HEK293 (cell line): ENCODE measurements at regions not wholly inside any gene's neighbourhood (a gene's known extent, or its start where the extent isn't known, plus 50 kb on each side); places are given as distances from the start of the nearest gene placed in this dataset.

Experiments
- CTCF ChIP-seq: fragments of 450-650 bp; formaldehyde crosslinking; IDR thresholded peaks from 2 replicates; pipeline ENCODE4 v1.5.1; 2016; ENCODE audit warnings: missing biosample characterization, missing genetic modification characterization
- ZBTB20 ChIP-seq: fragments of 450-650 bp; formaldehyde crosslinking; IDR thresholded peaks from 2 replicates; pipeline ENCODE4 v1.5.1; 2016; ENCODE audit warnings: missing biosample characterization, missing genetic modification characterization
- ZNF274 ChIP-seq, 2 experiments: fragments of 200-500 bp in 1 of 2; fragments of 450-650 bp in 1 of 2; sonication (Bioruptor generic) in 1 of 2; formaldehyde crosslinking in 1 of 2; IDR thresholded peaks; 2 replicates each; pipeline versions ENCODE4 v1.5.1 to v1.6.1; 2014 to 2016; ENCODE audit warnings: borderline replicate concordance in 1 of 2, inconsistent platforms in 1 of 2, low read length in 1 of 2, missing biosample characterization in 1 of 2, missing genetic modification characterization in 1 of 2
- ZNF280D ChIP-seq: fragments of 450-650 bp; formaldehyde crosslinking; IDR thresholded peaks from 2 replicates; pipeline ENCODE4 v1.5.1; 2016; ENCODE audit warnings: missing biosample characterization, missing genetic modification characterization
- ZNF398 ChIP-seq: fragments of 450-650 bp; formaldehyde crosslinking; IDR thresholded peaks from 2 replicates; pipeline ENCODE4 v1.5.1; 2017; ENCODE audit warnings: missing biosample characterization, missing genetic modification characterization
- ZNF561 ChIP-seq: fragments of 450-650 bp; IDR thresholded peaks from 2 replicates; pipeline ENCODE4 v1.5.1; 2018; ENCODE audit warnings: missing biosample characterization, missing genetic modification characterization, borderline replicate concordance
- ZNF747 ChIP-seq: fragments of 450-650 bp; formaldehyde crosslinking; IDR thresholded peaks from 2 replicates; pipeline ENCODE4 v1.5.1; 2016; ENCODE audit warnings: missing biosample characterization, missing genetic modification characterization
- ZNF776 ChIP-seq: fragments of 450-650 bp; formaldehyde crosslinking; IDR thresholded peaks from 2 replicates; pipeline ENCODE4 v1.5.0; 2017; ENCODE audit warnings: missing biosample characterization, missing genetic modification characterization, borderline replicate concordance

DNA sequence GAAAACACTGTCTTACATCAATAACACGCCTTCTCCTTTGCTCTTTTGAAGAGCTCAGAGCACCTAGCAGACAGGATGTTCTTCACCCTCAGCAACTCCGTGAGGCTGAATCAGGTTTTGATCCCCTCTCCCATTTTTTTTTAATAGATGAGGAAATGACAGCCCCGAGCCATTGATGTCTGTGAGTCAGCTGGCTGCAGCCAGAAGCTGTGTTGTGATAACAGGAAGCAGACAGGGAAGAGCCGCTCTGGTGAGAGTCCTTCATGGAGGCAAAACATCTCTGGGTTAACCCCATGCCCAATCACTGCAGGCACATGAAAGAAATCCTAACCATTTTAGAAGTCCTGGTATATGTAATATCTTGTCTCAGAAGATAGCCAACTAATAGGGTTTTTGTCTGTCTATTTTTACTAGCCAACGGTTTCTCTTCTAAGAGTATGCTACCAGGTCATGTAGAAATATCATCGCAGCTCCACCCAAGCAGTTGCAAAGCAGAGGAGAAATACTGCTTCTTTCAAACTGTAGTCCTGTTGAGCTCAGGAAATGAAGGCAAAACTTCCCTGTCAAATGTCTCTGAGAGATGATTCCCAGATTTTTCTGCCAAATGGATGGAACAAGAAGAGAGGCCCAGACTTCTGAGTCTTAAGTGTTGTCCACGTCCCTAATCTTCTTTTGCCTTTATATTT is 568.9 kb downstream of the CCDC171 start:
- TF ChIP-seq ZBTB20 (tag by site-specific recombination) (no peak), ZNF776 (tag by site-specific recombination) (no peak), ZNF280D (no peak), CTCF (tag by site-specific recombination) (no peak), ZNF747 (tag by site-specific recombination) (no peak), ZNF561 (tag by site-specific recombination) (no peak), ZNF398 (tag by site-specific recombination) (no peak), ZNF274 (IDR thresholded peaks at IDR 0.05; ENCODE audit: low read length) (no peak), ZNF274 (tag by site-specific recombination; IDR thresholded peaks at IDR 0.05; ENCODE audit: borderline replicate concordance) (no peak)
